PC-9 (cell line): ENCODE measurements at regions not wholly inside any gene's neighbourhood (a gene's known extent, or its start where the extent isn't known, plus 50 kb on each side); places are given as distances from the start of the nearest gene placed in this dataset.

Experiments
- BruUV-seq: library from RNA; stranded (reverse); fragments of 400-500 nt; replicated peaks from 2 replicates; lab custom pipeline; 2021; lab: Mats Ljungman, UMichigan
- CTCF ChIA-PET: fragments of 300-600 bp; sonication (Branson Sonifier 250); formaldehyde crosslinking; loops from one replicate; lab custom pipeline; 2022; ENCODE audit warnings: antibody characterized with exemption; lab: Charles Lee
- POLR2A ChIA-PET: fragments of 300-600 bp; sonication (Branson Sonifier 250); formaldehyde crosslinking; loops from one replicate; lab custom pipeline; 2022; ENCODE audit warnings: antibody characterized with exemption; ENCODE audit not compliant: unreplicated experiment; lab: Charles Lee
- DNase-seq, 2 experiments: peaks; one replicate each; pipeline versions ENCODE4 v3.0.0 to v3.0.0-alpha.2; 2015 to 2022; ENCODE audit warnings: mixed read lengths in 1 of 2
- H2AFZ ChIP-seq: fragments of 200-600 bp; sonication (generic); 2 replicates; pipeline ENCODE4 v1.8.1; 2017; ENCODE audit warnings: antibody characterized with exemption
- H3F3A ChIP-seq: fragments of 200-600 bp; sonication (generic); 2 replicates; pipeline ENCODE4 v1.8.1; 2017; ENCODE audit warnings: antibody characterized with exemption, mild to moderate bottlenecking, low read depth; ENCODE audit not compliant: insufficient read depth
- H3K27ac ChIP-seq: fragments of 200-600 bp; sonication (generic); 2 replicates; pipeline ENCODE4 v1.6.1; 2016; ENCODE audit warnings: mixed run types
- H3K27me3 ChIP-seq: fragments of 200-600 bp; sonication (generic); 2 replicates; pipeline ENCODE4 v1.6.1; 2016; ENCODE audit warnings: low read depth, mixed run types; ENCODE audit not compliant: insufficient read depth
- H3K36me3 ChIP-seq: fragments of 200-600 bp; sonication (generic); 2 replicates; pipeline ENCODE4 v1.6.1; 2016; ENCODE audit warnings: low read depth, mixed run types
- H3K4me1 ChIP-seq: fragments of 200-600 bp; sonication (generic); replicated peaks from 2 replicates; pipeline ENCODE4 v1.6.1; 2016; ENCODE audit warnings: mixed run types; ENCODE audit not compliant: insufficient read depth
- H3K4me2 ChIP-seq: fragments of 200-600 bp; sonication (generic); 2 replicates; pipeline ENCODE4 v1.6.1; 2017; ENCODE audit warnings: mixed run types
- H3K4me3 ChIP-seq: fragments of 200-600 bp; sonication (generic); 2 replicates; pipeline ENCODE4 v1.6.1; 2016; ENCODE audit warnings: mixed run types
- H3K79me2 ChIP-seq: fragments of 200-600 bp; sonication (generic); 2 replicates; pipeline ENCODE4 v1.6.1; 2017; ENCODE audit warnings: low read depth, mixed run types
- H3K9me2 ChIP-seq: fragments of 200-600 bp; sonication (generic); 2 replicates; pipeline ENCODE4 v1.8.1; 2017; ENCODE audit warnings: mild to moderate bottlenecking; ENCODE audit not compliant: insufficient read depth
- H3K9me3 ChIP-seq: fragments of 200-600 bp; sonication (generic); 2 replicates; pipeline ENCODE4 v1.8.1; 2016; ENCODE audit warnings: low read depth; ENCODE audit not compliant: insufficient read depth
- H4K20me1 ChIP-seq: fragments of 200-600 bp; sonication (generic); 2 replicates; pipeline ENCODE4 v1.8.1; 2017; ENCODE audit not compliant: insufficient read depth
- CTCF ChIP-seq: fragments of 200-600 bp; sonication (generic); conservative IDR thresholded peaks from 2 replicates; pipeline ENCODE4 v1.6.1; 2017; ENCODE audit warnings: mixed run types, antibody characterized with exemption, mild to moderate bottlenecking, moderate library complexity
- EZH2 ChIP-seq: fragments of 200-600 bp; sonication (generic); IDR thresholded peaks from 2 replicates; pipeline ENCODE4 v1.8.0; 2017; ENCODE audit warnings: antibody characterized with exemption, low read depth
- intact Hi-C: fragments of 100-400 bp; cut with micrococcal nuclease; formaldehyde crosslinking; loops from one replicate; pipeline ENCODE4 v1.10.0; 2022; ENCODE audit not compliant: unreplicated experiment

DNA sequence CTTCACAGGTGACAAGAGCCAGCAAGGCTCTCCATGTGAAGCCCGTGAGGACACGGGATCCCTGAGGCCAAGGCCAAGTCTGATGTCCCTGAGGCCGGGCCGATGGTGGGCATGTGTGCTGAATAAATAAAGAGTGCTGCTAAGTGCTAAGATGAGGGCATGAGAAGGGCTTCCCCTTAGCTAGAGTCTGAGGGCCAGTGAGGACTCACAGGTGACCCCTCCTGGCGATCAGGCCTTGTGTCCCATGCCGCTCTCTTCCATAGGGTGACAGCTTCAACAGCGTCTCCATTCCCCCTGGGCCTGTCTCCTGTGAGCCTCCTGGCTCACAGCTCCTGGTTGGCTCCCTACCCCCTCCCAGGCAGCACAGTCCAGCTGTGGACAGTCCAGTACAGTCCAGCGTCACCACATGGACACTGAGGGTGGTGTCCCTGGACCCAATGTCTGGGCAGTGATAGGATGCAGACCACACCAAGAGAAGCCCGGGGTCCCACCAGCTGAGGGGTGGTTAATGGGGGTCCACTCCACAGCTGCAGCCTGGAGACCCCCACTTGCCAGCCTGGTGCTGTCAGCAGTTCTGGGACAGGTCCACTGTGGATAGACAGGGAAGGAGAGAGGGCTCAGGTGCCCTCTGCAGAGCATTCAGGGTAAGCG is 1033.2 kb downstream of the TBC1D22A start:
- DNase-seq: no peak
- Histone ChIP-seq H3K27me3 (no peaks in the 10 kb centered on the region), H3K4me1 (no peaks in the 10 kb centered on the region), H3K79me2 (no peaks in the 10 kb centered on the region), H3K4me3 (no peak overlapping the region), H3F3A (no peaks in the 10 kb centered on the region; the same call in 1 of the 2 replicates), H3K4me2 (no peak overlapping the region), H3K9me3 (no peaks in the 10 kb centered on the region), H2AFZ (no peak overlapping the region), H3K9me2 (no peaks in the 10 kb centered on the region), H4K20me1 (no peaks in the 10 kb centered on the region), H3K36me3 (no peaks in the 10 kb centered on the region), H3K27ac (no peak overlapping the region)
- TF ChIP-seq EZH2: no peak
- TF ChIP-seq CTCF: no peak
- POLR2A ChIA-PET: no interaction called here
- BruUV-seq: no TSS peak
- CTCF ChIA-PET: interaction anchor here (0.6 kb wide), 1 partner anchor 164 kb away, joined by 3 read pairs; no protein-coding TSS in a partner anchor
- intact Hi-C loops: no loop called here

DNA sequence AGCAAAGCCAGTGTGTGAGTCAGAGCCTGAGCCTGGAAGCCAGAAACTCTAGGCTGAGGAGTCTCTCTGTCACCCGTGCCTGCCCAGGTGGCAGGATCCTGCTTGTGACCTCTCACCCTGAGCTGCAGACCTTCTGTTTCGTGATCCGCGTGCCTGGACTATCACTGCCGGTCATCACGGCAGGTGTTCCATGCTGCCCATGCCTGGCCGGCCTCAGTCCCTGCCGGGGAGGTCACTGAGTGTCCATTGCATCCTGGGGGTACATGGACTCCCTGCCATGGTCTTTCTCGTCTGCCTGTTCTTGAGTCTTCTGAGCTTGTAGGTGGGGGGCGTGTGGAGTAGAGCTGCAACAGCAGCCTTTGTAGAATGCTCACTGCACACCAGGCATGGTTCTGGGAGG is 1032.4 kb downstream of the TBC1D22A start:
- DNase-seq: no peak
- intact Hi-C loops: no loop called here

GRCh38 chr22:47793304-47794101 is 1031.1 kb downstream of the TBC1D22A start:
- Histone ChIP-seq H3K4me2 (no peak overlapping the region), H3K4me3 (no peak overlapping the region), H3K79me2 (no peaks in the 10 kb centered on the region), H3K9me3 (no peaks in the 10 kb centered on the region), H3K4me1 (no peaks in the 10 kb centered on the region), H3K27ac (no peak overlapping the region), H3K27me3 (no peaks in the 10 kb centered on the region), H3K36me3 (no peaks in the 10 kb centered on the region), H3F3A (no peaks in the 10 kb centered on the region; the same call in 1 of the 2 replicates), H4K20me1 (no peaks in the 10 kb centered on the region; the same call in 1 of the 2 replicates), H2AFZ (no peak overlapping the region), H3K9me2 (no peaks in the 10 kb centered on the region)
- no peak for DNase-seq
- CTCF ChIA-PET: no interaction called here
- POLR2A ChIA-PET: no interaction called here
- BruUV-seq: no TSS peak
- no peak for TF ChIP-seq EZH2
- TF ChIP-seq CTCF: no peak
- intact Hi-C loops: no loop called here

More for the DNA sequence above, 1032.4 kb downstream of the TBC1D22A start:
- Histone ChIP-seq H3K4me2 (no peak overlapping the region), H3F3A (no peaks in the 10 kb centered on the region; the same call in 1 of the 2 replicates), H3K9me3 (no peaks in the 10 kb centered on the region), H3K9me2 (no peaks in the 10 kb centered on the region), H3K36me3 (no peaks in the 10 kb centered on the region), H3K27me3 (no peaks in the 10 kb centered on the region), H3K79me2 (no peaks in the 10 kb centered on the region), H3K27ac (no peak overlapping the region), H4K20me1 (no peaks in the 10 kb centered on the region; the same call in 1 of the 2 replicates), H3K4me3 (no peak overlapping the region), H3K4me1 (no peaks in the 10 kb centered on the region), H2AFZ (no peak overlapping the region)
- TF ChIP-seq CTCF: no peak
- no peak for TF ChIP-seq EZH2
- no TSS peak for BruUV-seq
- ChIA-PET POLR2A (no interaction called here), CTCF (interaction anchor here (0.6 kb wide), 1 partner anchor 163 kb away, joined by 3 read pairs; no protein-coding TSS in a partner anchor)
